ENCODE measurements at regions not wholly inside any gene's neighbourhood (a gene's known extent, or its start where the extent isn't known, plus 50 kb on each side); places are given as distances from the start of the nearest gene placed in this dataset.

DNA sequence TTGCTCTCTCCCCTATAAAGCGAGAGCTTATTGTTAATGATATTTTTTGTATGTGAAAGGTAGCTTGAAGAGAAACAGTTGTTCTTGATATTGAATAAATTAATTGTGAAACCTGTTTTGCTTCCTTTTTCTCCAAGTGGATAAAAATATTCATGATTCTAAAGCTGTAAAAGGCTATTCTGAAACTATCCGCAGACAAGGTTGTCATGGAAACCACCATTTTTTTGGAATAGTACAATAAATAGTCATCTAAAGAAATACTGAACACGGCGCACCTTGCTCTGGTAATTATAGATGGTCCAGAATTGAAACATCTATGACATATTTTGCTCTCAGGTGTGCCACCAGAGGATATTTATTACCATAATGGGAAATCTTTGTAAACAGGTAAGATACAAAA is 1103.0 kb upstream of the SLC39A10 start:
- CTCF ChIA-PET, result no interaction called here

DNA sequence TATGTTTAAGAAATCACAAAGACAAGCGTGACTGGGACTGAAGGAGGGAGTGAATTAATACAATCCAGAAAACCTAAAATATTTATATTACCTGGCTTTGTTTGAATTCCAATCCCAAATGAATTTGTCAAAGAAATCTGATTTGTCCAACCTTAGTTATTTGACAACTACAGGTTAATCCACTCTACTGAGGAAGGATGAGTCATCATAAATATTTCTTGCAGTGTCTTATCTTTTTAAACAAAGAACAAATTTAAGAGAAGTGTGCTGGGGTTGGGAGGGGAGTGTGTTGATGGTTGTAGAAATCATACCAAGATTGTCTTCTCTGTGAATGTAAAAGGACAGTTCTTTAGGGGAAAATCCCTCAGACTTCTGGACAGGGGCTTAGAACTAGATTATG is 1106.3 kb upstream of the SLC39A10 start:
- Mint-ChIP-seq H3K9me3 (no peaks in the 10 kb centered on the region), H3K27me3 (ENCODE audit: low read depth) (no peaks in the 10 kb centered on the region), H3K36me3 (no peaks in the 10 kb centered on the region), H3K4me3 (no peak overlapping the region), H3K4me1 (no peaks in the 10 kb centered on the region), H3K27ac (no peak overlapping the region)
- TF ChIP-seq, protein P1, sequence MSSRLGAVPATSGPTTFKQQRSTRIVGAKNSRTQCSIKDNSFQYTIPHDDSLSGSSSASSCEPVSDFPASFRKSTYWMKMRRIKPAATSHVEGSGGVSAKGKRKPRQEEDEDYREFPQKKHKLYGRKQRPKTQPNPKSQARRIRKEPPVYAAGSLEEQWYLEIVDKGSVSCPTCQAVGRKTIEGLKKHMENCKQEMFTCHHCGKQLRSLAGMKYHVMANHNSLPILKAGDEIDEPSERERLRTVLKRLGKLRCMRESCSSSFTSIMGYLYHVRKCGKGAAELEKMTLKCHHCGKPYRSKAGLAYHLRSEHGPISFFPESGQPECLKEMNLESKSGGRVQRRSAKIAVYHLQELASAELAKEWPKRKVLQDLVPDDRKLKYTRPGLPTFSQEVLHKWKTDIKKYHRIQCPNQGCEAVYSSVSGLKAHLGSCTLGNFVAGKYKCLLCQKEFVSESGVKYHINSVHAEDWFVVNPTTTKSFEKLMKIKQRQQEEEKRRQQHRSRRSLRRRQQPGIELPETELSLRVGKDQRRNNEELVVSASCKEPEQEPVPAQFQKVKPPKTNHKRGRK (CRISPR knock-in tag; IDR thresholded peaks at IDR 0.05; ENCODE audit: borderline replicate concordance), result no peak
- no peak for TF ChIP-seq EMX1 (CRISPR knock-in tag; IDR thresholded peaks at IDR 0.05)
- no peak for TF ChIP-seq NR1H2 (CRISPR knock-in tag; IDR thresholded peaks at IDR 0.05)
- TF ChIP-seq, protein P2, sequence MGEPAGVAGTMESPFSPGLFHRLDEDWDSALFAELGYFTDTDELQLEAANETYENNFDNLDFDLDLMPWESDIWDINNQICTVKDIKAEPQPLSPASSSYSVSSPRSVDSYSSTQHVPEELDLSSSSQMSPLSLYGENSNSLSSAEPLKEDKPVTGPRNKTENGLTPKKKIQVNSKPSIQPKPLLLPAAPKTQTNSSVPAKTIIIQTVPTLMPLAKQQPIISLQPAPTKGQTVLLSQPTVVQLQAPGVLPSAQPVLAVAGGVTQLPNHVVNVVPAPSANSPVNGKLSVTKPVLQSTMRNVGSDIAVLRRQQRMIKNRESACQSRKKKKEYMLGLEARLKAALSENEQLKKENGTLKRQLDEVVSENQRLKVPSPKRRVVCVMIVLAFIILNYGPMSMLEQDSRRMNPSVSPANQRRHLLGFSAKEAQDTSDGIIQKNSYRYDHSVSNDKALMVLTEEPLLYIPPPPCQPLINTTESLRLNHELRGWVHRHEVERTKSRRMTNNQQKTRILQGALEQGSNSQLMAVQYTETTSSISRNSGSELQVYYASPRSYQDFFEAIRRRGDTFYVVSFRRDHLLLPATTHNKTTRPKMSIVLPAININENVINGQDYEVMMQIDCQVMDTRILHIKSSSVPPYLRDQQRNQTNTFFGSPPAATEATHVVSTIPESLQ (CRISPR knock-in tag; IDR thresholded peaks at IDR 0.05), result no peak
- TF ChIP-seq, protein P3, sequence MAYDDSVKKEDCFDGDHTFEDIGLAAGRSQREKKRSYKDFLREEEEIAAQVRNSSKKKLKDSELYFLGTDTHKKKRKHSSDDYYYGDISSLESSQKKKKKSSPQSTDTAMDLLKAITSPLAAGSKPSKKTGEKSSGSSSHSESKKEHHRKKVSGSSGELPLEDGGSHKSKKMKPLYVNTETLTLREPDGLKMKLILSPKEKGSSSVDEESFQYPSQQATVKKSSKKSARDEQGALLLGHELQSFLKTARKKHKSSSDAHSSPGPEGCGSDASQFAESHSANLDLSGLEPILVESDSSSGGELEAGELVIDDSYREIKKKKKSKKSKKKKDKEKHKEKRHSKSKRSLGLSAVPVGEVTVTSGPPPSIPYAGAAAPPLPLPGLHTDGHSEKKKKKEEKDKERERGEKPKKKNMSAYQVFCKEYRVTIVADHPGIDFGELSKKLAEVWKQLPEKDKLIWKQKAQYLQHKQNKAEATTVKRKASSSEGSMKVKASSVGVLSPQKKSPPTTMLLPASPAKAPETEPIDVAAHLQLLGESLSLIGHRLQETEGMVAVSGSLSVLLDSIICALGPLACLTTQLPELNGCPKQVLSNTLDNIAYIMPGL (CRISPR knock-in tag; IDR thresholded peaks at IDR 0.05), result no peak
- TF ChIP-seq ZNF232 (CRISPR knock-in tag; IDR thresholded peaks at IDR 0.05), result no peak
- TF ChIP-seq FOXK1 (CRISPR knock-in tag; IDR thresholded peaks at IDR 0.05), result no peak
- no peak for TF ChIP-seq ZNF396 (CRISPR knock-in tag; IDR thresholded peaks at IDR 0.05; ENCODE audit: borderline replicate concordance)
- TF ChIP-seq ZNF423 (CRISPR knock-in tag; IDR thresholded peaks at IDR 0.05), result no peak
- TF ChIP-seq SOX15 (CRISPR knock-in tag; IDR thresholded peaks at IDR 0.05), result no peak
- ATAC-seq (no peak), DNase-seq (ENCODE audit: low spot score) (no peak)
- ChIA-PET CTCF (no interaction called here), POLR2A (no interaction called here)

More for the DNA sequence above, 1103.0 kb upstream of the SLC39A10 start:
- Mint-ChIP-seq H3K27ac (no peak overlapping the region), H3K36me3 (no peaks in the 10 kb centered on the region), H3K4me3 (no peak overlapping the region), H3K27me3 (ENCODE audit: low read depth) (no peaks in the 10 kb centered on the region), H3K9me3 (no peaks in the 10 kb centered on the region), H3K4me1 (no peaks in the 10 kb centered on the region)
- POLR2A ChIA-PET, result no interaction called here
- no peak for DNase-seq (ENCODE audit: low spot score)
- TF ChIP-seq ETV6 (CRISPR knock-in tag; IDR thresholded peaks at IDR 0.05) (no peak), RORB (CRISPR knock-in tag; IDR thresholded peaks at IDR 0.05) (no peak), ATF1 (CRISPR knock-in tag; IDR thresholded peaks at IDR 0.05) (no peak), IRF2 (CRISPR knock-in tag; IDR thresholded peaks at IDR 0.05; ENCODE audit: borderline replicate concordance, low read depth) (no peak)
- TF ChIP-seq, protein P4, sequence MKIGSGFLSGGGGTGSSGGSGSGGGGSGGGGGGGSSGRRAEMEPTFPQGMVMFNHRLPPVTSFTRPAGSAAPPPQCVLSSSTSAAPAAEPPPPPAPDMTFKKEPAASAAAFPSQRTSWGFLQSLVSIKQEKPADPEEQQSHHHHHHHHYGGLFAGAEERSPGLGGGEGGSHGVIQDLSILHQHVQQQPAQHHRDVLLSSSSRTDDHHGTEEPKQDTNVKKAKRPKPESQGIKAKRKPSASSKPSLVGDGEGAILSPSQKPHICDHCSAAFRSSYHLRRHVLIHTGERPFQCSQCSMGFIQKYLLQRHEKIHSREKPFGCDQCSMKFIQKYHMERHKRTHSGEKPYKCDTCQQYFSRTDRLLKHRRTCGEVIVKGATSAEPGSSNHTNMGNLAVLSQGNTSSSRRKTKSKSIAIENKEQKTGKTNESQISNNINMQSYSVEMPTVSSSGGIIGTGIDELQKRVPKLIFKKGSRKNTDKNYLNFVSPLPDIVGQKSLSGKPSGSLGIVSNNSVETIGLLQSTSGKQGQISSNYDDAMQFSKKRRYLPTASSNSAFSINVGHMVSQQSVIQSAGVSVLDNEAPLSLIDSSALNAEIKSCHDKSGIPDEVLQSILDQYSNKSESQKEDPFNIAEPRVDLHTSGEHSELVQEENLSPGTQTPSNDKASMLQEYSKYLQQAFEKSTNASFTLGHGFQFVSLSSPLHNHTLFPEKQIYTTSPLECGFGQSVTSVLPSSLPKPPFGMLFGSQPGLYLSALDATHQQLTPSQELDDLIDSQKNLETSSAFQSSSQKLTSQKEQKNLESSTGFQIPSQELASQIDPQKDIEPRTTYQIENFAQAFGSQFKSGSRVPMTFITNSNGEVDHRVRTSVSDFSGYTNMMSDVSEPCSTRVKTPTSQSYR (CRISPR knock-in tag; IDR thresholded peaks at IDR 0.05), result no peak
- TF ChIP-seq, protein P5, sequence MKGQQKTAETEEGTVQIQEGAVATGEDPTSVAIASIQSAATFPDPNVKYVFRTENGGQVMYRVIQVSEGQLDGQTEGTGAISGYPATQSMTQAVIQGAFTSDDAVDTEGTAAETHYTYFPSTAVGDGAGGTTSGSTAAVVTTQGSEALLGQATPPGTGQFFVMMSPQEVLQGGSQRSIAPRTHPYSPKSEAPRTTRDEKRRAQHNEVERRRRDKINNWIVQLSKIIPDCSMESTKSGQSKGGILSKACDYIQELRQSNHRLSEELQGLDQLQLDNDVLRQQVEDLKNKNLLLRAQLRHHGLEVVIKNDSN (CRISPR knock-in tag; IDR thresholded peaks at IDR 0.05), result no peak
- TF ChIP-seq, protein P6, sequence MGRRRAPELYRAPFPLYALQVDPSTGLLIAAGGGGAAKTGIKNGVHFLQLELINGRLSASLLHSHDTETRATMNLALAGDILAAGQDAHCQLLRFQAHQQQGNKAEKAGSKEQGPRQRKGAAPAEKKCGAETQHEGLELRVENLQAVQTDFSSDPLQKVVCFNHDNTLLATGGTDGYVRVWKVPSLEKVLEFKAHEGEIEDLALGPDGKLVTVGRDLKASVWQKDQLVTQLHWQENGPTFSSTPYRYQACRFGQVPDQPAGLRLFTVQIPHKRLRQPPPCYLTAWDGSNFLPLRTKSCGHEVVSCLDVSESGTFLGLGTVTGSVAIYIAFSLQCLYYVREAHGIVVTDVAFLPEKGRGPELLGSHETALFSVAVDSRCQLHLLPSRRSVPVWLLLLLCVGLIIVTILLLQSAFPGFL (CRISPR knock-in tag; IDR thresholded peaks at IDR 0.05; ENCODE audit: borderline replicate concordance), result no peak
- no peak for ATAC-seq

Data from WTC11 (cell line).